Smooth muscle cell (in vitro differentiated cells): ENCODE measurements at regions not wholly inside any gene's neighbourhood (a gene's known extent, or its start where the extent isn't known, plus 50 kb on each side); places are given as distances from the start of the nearest gene placed in this dataset.

Experiments used
- DNase-seq: peaks from one replicate; lab custom pipeline; 2025; ENCODE audit not compliant: unreplicated experiment; lab: John Stamatoyannopoulos, UW
- H2AFZ ChIP-seq: fragments of 200-600 bp; sonication (generic); 2 replicates; pipeline ENCODE4 v1.6.0; 2016; ENCODE audit warnings: antibody characterized with exemption, low read depth, mild to moderate bottlenecking
- H3F3A ChIP-seq: fragments of 200-600 bp; sonication (generic); 2 replicates; pipeline ENCODE4 v1.6.0; 2017; ENCODE audit warnings: antibody characterized with exemption, low read depth
- H3K27ac ChIP-seq: fragments of 200-600 bp; sonication (generic); 2 replicates; pipeline ENCODE4 v1.5.1; 2016; ENCODE audit warnings: low read depth, mild to moderate bottlenecking
- H3K27me3 ChIP-seq: fragments of 200-600 bp; sonication (generic); 2 replicates; pipeline ENCODE4 v1.6.1; 2016; ENCODE audit warnings: low read depth, mild to moderate bottlenecking
- H3K36me3 ChIP-seq: fragments of 200-600 bp; sonication (generic); 2 replicates; pipeline ENCODE4 v1.5.1; 2016; ENCODE audit warnings: low read depth
- H3K4me1 ChIP-seq: fragments of 200-600 bp; sonication (generic); 2 replicates; pipeline ENCODE4 v1.5.1; 2016; ENCODE audit warnings: low read depth
- H3K4me2 ChIP-seq: fragments of 200-600 bp; sonication (generic); 2 replicates; pipeline ENCODE4 v1.6.0; 2016; ENCODE audit warnings: mild to moderate bottlenecking
- H3K4me3 ChIP-seq: fragments of 200-600 bp; sonication (generic); 2 replicates; pipeline ENCODE4 v1.5.1; 2016; ENCODE audit warnings: mild to moderate bottlenecking
- H3K79me2 ChIP-seq: fragments of 200-600 bp; sonication (generic); 2 replicates; pipeline ENCODE4 v1.6.0; 2016; ENCODE audit warnings: low read depth, mild to moderate bottlenecking
- H3K9ac ChIP-seq: fragments of 200-600 bp; sonication (generic); 2 replicates; pipeline ENCODE4 v1.6.0; 2016; ENCODE audit warnings: low read depth
- H3K9me3 ChIP-seq: fragments of 200-600 bp; sonication (generic); replicated peaks from 2 replicates; pipeline ENCODE4 v1.5.1; 2016; ENCODE audit warnings: low read depth
- H4K20me1 ChIP-seq: fragments of 200-600 bp; sonication (generic); 2 replicates; pipeline ENCODE4 v1.6.0; 2016; ENCODE audit warnings: low read depth
- CTCF ChIP-seq: fragments of 200-600 bp; sonication (generic); IDR thresholded peaks from 2 replicates; pipeline ENCODE4 v1.5.1; 2017; ENCODE audit warnings: borderline replicate concordance, mild to moderate bottlenecking, antibody characterized with exemption; ENCODE audit not compliant: insufficient read depth, poor library complexity, severe bottlenecking
- WGBS: methylation state at CpG from one replicate; pipeline ENCODE4 v1.1.7; 2016; ENCODE audit warnings: low lambda C conversion rate; 5-methylcytosine and 5-hydroxymethylcytosine counted together

- Histone ChIP-seq H3K36me3 (no peaks in the 10 kb centered on the region), H3F3A (no peaks in the 10 kb centered on the region), H3K4me2 (no peak overlapping the region), H4K20me1 (no peaks in the 10 kb centered on the region), H3K27ac (no peak overlapping the region), H3K9me3 (no peaks in the 10 kb centered on the region), H3K4me3 (no peak overlapping the region), H3K4me1 (no peaks in the 10 kb centered on the region), H3K9ac (no peak overlapping the region), H3K79me2 (no peaks in the 10 kb centered on the region), H2AFZ (no peak overlapping the region), H3K27me3 (no peaks in the 10 kb centered on the region)
- no peak for TF ChIP-seq CTCF
- no peak for DNase-seq
- WGBS = 94% methylated on average over 5 of the region's 5 CpGs
Measured at GRCh38 chr14:55975281-55975910, 142.8 kb upstream of the PELI2 start.

DNA sequence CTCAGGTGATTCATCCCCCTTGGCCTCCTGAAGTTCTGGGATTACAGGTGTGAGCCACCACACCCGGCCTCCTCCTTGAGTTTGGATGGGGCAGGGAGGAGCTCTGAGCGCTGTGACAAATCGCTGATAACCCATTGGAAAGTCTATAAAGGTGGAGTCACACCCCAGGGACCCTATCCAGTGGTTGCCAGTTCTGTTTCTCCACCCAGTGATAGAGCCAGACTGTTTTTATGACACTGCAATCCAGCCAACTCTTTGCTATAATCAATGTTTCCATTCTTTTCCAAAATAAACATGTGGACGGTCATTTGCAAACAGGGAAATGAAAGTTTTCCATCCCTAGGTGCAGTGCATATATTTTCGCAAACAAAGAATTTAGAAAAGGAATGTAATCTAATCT is 142.0 kb upstream of the PELI2 start:
- Histone ChIP-seq H4K20me1 (no peaks in the 10 kb centered on the region), H3K9me3 (peaks cover 4% of the 10 kb centered on the region), H3K27me3 (no peaks in the 10 kb centered on the region), H3K4me1 (no peaks in the 10 kb centered on the region), H3K9ac (no peak overlapping the region), H3K36me3 (no peaks in the 10 kb centered on the region), H3K4me3 (no peak overlapping the region), H2AFZ (no peak overlapping the region), H3K4me2 (no peak overlapping the region), H3K27ac (no peak overlapping the region), H3K79me2 (no peaks in the 10 kb centered on the region), H3F3A (no peaks in the 10 kb centered on the region)
- TF ChIP-seq CTCF = no peak
- no peak for DNase-seq
- WGBS = 91% methylated on average over 5 of the region's 5 CpGs

DNA sequence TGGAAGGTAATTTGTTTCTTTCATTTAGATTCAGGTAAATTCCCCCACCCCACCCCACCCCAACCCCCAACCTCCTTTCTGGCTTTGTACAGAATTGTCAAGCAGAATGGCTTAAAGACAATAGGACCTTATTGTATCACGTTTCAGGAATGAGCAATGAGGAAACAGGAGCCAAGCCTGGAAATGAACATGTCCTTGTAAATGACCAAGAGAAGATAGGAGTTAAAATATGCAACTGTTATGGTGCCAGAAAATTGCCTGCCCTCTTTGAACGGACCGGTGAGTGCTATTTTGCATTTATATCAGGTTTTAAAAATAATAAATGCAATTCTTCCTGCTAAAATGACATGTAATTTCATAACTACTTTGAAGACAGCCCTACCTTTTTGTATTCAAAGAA is 141.6 kb upstream of the PELI2 start:
- Histone ChIP-seq H3K9me3 (peaks cover 4% of the 10 kb centered on the region), H3K27ac (no peak overlapping the region), H3K36me3 (no peaks in the 10 kb centered on the region), H3K79me2 (no peaks in the 10 kb centered on the region), H3K27me3 (no peaks in the 10 kb centered on the region), H3K4me3 (no peak overlapping the region), H3K4me1 (no peaks in the 10 kb centered on the region), H4K20me1 (no peaks in the 10 kb centered on the region), H3K4me2 (no peak overlapping the region), H3K9ac (no peak overlapping the region), H2AFZ (no peak overlapping the region), H3F3A (no peaks in the 10 kb centered on the region)
- 78% methylated on average over 3 of the region's 3 CpGs for WGBS
- no peak for DNase-seq
- no peak for TF ChIP-seq CTCF

- Histone ChIP-seq H4K20me1 (no peaks in the 10 kb centered on the region), H2AFZ (no peak overlapping the region), H3K36me3 (no peaks in the 10 kb centered on the region), H3K4me2 (no peak overlapping the region), H3K9ac (no peak overlapping the region), H3K79me2 (no peaks in the 10 kb centered on the region), H3K4me3 (no peak overlapping the region), H3K4me1 (no peaks in the 10 kb centered on the region), H3K27ac (no peak overlapping the region), H3K27me3 (no peaks in the 10 kb centered on the region), H3F3A (no peaks in the 10 kb centered on the region), H3K9me3 (peaks cover 4% of the 10 kb centered on the region)
- TF ChIP-seq CTCF = no peak
- 92% methylated on average over 4 of the region's 4 CpGs for WGBS
- DNase-seq = no peak
Measured at GRCh38 chr14:55977392-55978150, 140.6 kb upstream of the PELI2 start.
